ENCODE measurements at regions not wholly inside any gene's neighbourhood (a gene's known extent, or its start where the extent isn't known, plus 50 kb on each side); places are given as distances from the start of the nearest gene placed in this dataset.

DNA sequence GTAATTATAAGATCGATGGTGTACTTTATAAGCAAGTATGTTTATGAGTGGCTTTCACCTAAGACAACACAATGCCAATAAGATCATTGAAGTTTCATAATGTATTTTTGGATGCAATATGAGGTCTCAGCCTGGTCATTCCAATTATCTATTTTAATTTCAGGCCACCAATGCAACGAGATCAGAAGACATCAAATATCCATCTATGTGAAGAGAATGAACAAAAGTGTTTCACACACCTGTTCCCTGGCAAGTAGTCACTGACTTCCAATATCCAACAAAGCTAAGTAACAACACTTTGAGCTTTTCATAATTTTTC, 53.6 kb upstream of the TMCO5A start:
- no peak for DNase-seq

DNA sequence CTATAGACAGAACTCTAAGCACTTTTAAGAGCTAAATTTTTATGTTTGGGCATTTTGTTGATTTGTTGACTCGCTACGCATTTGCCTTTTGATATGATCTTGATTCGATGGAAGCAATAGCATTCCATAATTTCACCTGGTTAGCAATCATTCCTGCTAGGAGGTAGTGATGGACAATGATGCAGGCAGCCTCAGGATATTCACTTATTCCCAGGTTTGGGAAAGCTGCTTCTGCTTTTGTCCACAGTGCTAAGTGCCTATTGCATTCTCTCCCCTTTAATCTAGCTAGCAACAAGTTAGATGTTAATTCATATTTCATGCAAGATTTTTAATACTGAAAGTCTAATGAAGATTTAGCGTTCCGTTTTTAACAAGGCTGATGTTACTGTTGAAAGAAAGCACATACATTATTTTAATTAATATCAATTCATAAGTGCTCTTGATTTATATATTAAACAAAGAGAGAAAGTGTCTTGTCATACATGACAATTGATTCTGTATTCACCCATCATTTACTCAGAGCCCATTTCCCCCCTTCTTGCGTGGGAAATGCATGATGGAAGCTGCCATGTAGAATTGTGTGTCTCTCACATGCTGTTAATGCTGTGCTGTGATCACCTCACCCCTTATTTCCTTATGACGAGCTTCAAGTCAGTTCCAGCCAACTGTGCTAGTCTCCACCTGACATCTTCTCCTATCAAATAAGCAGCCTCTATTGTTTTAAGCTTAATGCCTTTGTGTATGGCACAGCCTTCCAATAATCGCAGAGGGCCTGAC, 53.0 kb upstream of the TMCO5A start:
- DNase-seq = no peak

DNA sequence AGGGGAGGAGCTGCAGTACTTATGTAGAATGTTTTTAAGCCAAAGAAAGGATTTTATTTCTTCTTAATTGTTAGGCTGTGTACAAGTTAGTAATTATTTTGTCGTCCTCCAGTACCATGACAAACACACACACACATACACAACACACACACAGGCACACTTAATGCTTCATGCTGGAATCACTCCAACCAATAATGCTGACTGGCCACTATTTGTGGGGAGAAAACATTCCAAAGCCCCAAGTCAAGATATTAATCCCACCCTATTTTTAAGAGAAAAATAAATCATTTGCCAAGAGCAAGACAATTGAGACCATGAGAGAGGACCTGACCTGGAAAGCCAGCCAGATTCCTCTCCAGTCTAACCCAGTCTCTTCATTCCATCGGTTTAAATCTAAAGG, 51.8 kb upstream of the TMCO5A start:
- no peak for DNase-seq
